Kidney (tissue), 13 donors: ENCODE measurements at regions not wholly inside any gene's neighbourhood (a gene's known extent, or its start where the extent isn't known, plus 50 kb on each side); places are given as distances from the start of the nearest gene placed in this dataset.

Experiments
- DNase-seq, 5 donors: peaks; one replicate each; pipeline ENCODE4 v3.0.0-alpha.2; 2013 to 2020
- FAIRE-seq: peaks from 2 replicates; lab custom pipeline; 2012; peaks lifted over from hg19 to GRCh38; lab: Jason Lieb, UNC
- H3K27ac ChIP-seq, 2 donors: one replicate each; pipeline ENCODE4 v1.7.0; 2013; ENCODE audit warnings: low read depth in 2 of 2, low read length in 2 of 2, inconsistent platforms in 1 of 2
- H3K27me3 ChIP-seq: one replicate; pipeline ENCODE4 v1.7.1; 2013; ENCODE audit warnings: low read length, inconsistent platforms; ENCODE audit not compliant: control insufficient read depth, insufficient read depth
- H3K36me3 ChIP-seq, 3 donors: one replicate each; pipeline versions ENCODE4 v1.7.0 to v1.7.1; 2013; ENCODE audit warnings: low read length in 3 of 3, control low read depth in 1 of 3, inconsistent platforms in 1 of 3; ENCODE audit not compliant: insufficient read depth in 3 of 3, control insufficient read depth in 2 of 3
- H3K4me1 ChIP-seq, 3 donors: one replicate each; pipeline versions ENCODE4 v1.7.0 to v1.7.1; 2013; ENCODE audit warnings: low read length in 3 of 3, inconsistent platforms in 1 of 3, low read depth in 1 of 3; ENCODE audit not compliant: control insufficient read depth in 2 of 3, insufficient read depth in 2 of 3
- H3K4me3 ChIP-seq, 3 donors: one replicate each; pipeline versions ENCODE4 v1.7.0 to v1.8.1; 2013; ENCODE audit warnings: low read length in 3 of 3, control low read depth in 1 of 3, inconsistent platforms in 1 of 3
- H3K9ac ChIP-seq, 3 donors: one replicate each; pipeline versions ENCODE4 v1.7.0 to v1.7.1; 2013; ENCODE audit warnings: low read length in 3 of 3, control low read depth in 1 of 3, inconsistent platforms in 1 of 3
- H3K9me3 ChIP-seq, 3 donors: one replicate each; pipeline versions ENCODE4 v1.7.0 to v1.7.1; 2013; ENCODE audit warnings: low read length in 3 of 3, control low read depth in 1 of 3, inconsistent platforms in 1 of 3; ENCODE audit not compliant: control insufficient read depth in 2 of 3, insufficient read depth in 1 of 3
- intact Hi-C: fragments of 100-400 bp; cut with DNase I; formaldehyde crosslinking; loops from one replicate; pipeline ENCODE4 v1.11.1; 2022
- TF ChIP-seq, protein P1 (sequence below): IDR thresholded peaks from 3 replicates; pipeline ENCODE4 v1.5.1; 2012; ENCODE audit warnings: mild to moderate bottlenecking, moderate library complexity, borderline replicate concordance; ENCODE audit not compliant: insufficient read depth; ENCODE audit errors: extremely low read depth
- donor health status: control.
- donor health status: control.
- donor health status: control.
- donor health status: control.
- donor health status: control.
- donor health status: DM: yes; HTN: yes; CAD: no.
- donor health status: Normal renal cell carcinoma (clear cell type).

DNA sequence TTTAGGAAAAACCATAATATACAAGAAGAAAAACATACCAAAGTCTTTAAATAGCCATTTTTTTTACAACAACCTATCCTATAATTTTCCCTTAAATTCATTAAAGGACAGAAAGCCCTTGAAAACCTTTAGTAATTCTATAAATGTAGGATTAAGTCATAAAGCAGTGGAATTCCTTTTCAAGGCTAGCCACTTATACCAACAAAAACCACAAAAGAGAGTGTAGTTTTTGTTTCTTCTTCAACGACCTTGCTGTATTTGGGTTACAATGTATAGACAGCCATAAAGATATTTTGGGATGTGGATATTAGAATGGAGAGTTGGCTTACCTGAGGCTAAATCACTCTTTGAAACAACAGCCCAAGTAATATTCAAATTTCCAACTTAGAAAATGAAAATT, 296.6 kb upstream of the CDIN1 start:
- Histone ChIP-seq H3K4me1 (no peaks in the 10 kb centered on the region), H3K9ac (no peak overlapping the region), H3K36me3 (no peaks in the 10 kb centered on the region), H3K27me3 (no peaks in the 10 kb centered on the region), H3K9me3 (peaks cover 0 to 10% (median 0%) of the 10 kb centered on the region in 3 donors), H3K27ac (no peak overlapping the region), H3K4me3 (no peak overlapping the region)
- TF ChIP-seq, protein P1, sequence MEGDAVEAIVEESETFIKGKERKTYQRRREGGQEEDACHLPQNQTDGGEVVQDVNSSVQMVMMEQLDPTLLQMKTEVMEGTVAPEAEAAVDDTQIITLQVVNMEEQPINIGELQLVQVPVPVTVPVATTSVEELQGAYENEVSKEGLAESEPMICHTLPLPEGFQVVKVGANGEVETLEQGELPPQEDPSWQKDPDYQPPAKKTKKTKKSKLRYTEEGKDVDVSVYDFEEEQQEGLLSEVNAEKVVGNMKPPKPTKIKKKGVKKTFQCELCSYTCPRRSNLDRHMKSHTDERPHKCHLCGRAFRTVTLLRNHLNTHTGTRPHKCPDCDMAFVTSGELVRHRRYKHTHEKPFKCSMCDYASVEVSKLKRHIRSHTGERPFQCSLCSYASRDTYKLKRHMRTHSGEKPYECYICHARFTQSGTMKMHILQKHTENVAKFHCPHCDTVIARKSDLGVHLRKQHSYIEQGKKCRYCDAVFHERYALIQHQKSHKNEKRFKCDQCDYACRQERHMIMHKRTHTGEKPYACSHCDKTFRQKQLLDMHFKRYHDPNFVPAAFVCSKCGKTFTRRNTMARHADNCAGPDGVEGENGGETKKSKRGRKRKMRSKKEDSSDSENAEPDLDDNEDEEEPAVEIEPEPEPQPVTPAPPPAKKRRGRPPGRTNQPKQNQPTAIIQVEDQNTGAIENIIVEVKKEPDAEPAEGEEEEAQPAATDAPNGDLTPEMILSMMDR = no peak
- intact Hi-C loops = no loop called here
- DNase-seq (no peak), FAIRE-seq (no peak)

DNA sequence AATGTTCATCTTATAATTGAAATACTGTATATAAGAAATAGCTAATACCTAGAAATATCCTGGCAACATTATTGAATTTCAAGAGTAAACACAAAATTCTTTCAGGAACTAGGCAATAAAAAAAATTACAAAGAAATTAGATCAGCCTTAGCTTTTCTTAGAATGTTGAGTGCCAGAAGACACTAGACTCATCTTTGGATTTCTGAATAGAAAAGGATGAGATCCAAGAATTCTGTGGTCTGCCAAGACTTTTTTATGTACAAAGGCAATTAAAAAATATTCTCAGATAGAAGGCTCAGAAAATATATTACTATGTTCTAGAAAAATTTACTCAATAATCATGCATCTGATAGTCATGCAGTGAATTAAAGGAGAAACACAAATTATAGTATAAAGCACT, 294.5 kb upstream of the CDIN1 start:
- no peak overlapping the region for H3K27ac ChIP-seq
- no peaks in the 10 kb centered on the region for H3K4me1 ChIP-seq
- no peaks in the 10 kb centered on the region for H3K36me3 ChIP-seq
- H3K9ac ChIP-seq = no peak overlapping the region
- DNase-seq (no peak), FAIRE-seq (no peak)
- no peak overlapping the region for H3K4me3 ChIP-seq
- TF ChIP-seq, protein P1 = no peak
- H3K27me3 ChIP-seq = no peaks in the 10 kb centered on the region
- H3K9me3 ChIP-seq = no peaks in the 10 kb centered on the region
- intact Hi-C loops = no loop called here

DNA sequence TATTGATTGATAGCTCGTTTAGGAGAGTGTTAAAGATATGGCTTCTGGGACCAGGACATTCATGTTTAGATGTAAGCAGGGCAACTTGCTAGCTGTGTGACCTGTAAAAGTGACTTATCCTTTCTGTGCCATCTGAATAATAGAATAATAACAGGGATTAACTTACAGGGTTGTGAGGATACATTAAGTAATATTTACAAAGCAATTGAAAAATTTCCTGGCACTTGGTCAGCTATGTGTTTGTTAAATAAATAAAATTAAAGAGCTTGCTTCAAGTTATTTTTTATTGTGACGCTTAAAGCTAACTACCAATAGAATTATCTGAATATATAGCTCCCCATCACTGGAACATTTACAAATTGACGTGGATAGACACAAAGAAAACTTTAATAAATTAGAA, 287.9 kb upstream of the CDIN1 start:
- H3K27me3 ChIP-seq = no peaks in the 10 kb centered on the region
- FAIRE-seq (no peak), DNase-seq (peak in 1 of 5 donors; percentile 14)
- no peak overlapping the region for H3K27ac ChIP-seq
- no peak overlapping the region for H3K4me3 ChIP-seq
- no peak overlapping the region for H3K9ac ChIP-seq
- H3K36me3 ChIP-seq = no peaks in the 10 kb centered on the region
- intact Hi-C loops = no loop called here
- no peaks in the 10 kb centered on the region for H3K4me1 ChIP-seq
- TF ChIP-seq, protein P1 = no peak
- H3K9me3 ChIP-seq = no peaks in the 10 kb centered on the region

DNA sequence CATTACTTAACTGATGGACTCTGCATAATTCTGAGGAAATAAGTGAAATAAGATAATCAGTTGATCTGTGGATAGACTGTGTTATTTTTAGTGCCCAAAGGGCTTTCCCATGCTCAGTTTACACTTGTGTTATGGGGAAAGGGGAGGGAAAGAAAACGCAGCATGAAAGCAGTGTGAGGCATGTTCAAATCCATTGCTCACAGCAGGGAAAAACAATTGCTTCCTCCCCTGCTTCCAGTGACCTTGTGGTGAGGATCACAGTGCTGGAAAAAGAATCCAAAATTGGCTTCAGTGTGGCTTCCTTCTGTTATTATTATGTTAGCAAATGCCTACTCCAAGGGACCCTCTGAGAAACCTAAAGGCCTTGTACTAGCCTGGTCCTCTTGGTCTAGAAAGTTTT, 285.1 kb upstream of the CDIN1 start:
- H3K27ac ChIP-seq = no peak overlapping the region
- intact Hi-C loops = no loop called here
- H3K4me1 ChIP-seq = no peaks in the 10 kb centered on the region
- FAIRE-seq = no peak
- H3K9me3 ChIP-seq = no peaks in the 10 kb centered on the region
- no peaks in the 10 kb centered on the region for H3K27me3 ChIP-seq
- no peaks in the 10 kb centered on the region for H3K36me3 ChIP-seq
- H3K9ac ChIP-seq = no peak overlapping the region
- TF ChIP-seq, protein P1 = no peak
- no peak overlapping the region for H3K4me3 ChIP-seq
- DNase-seq = no peak
